HuH-7.5 (cell line): ENCODE measurements at regions not wholly inside any gene's neighbourhood (a gene's known extent, or its start where the extent isn't known, plus 50 kb on each side); places are given as distances from the start of the nearest gene placed in this dataset.

Experiments
- DNase-seq: peaks from one replicate; pipeline ENCODE4 v3.0.0; 2011; ENCODE audit warnings: low spot score

- no peak for DNase-seq
These were observed 608.3 kb downstream of the GALR1 start for GRCh38 chr18:77857678-77858655.

- no peak for DNase-seq
These were observed 610.0 kb downstream of the GALR1 start for GRCh38 chr18:77859634-77860033.

DNA sequence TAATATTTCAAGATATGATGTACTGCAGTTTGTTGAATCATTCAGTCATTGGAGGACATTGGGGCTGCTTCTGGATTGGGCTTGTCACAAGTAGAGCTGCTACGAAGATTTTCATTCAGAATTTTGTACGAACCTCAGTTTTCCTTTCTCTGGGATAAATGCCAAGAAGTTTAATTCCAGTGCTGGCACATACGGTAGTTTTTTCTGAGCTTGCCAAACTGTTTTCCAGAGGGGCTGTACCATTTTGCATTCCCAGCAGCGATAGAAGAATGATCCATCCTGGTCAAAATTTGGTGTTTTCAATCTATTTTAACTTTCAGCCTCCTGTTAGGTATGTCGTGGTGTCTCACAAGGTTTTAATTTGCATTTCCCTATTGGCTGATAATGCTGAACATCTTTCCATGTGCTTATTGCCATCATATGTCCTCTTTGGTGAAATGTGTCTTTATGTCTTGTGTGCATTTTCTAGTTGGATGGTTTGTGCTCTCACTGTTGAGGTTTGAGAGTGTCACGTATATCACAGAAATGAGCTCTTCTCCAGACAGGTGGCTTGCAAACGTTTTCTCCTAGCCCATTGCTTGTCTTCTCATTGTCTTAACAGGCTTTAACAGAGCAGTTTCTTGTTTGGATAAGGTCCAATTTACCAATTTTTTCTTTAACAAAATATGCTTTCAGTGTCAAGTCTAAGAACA is 612.6 kb downstream of the GALR1 start:
- DNase-seq: no peak

- no peak for DNase-seq
These were observed 616.2 kb downstream of the GALR1 start for GRCh38 chr18:77865853-77866252.

GRCh38 chr18:77866351-77866750 is 616.7 kb downstream of the GALR1 start:
- no peak for DNase-seq

- no peak for DNase-seq
These were observed 620.6 kb downstream of the GALR1 start for GRCh38 chr18:77870199-77870598.

GRCh38 chr18:77870894-77871293 is 621.2 kb downstream of the GALR1 start:
- no peak for DNase-seq

DNA sequence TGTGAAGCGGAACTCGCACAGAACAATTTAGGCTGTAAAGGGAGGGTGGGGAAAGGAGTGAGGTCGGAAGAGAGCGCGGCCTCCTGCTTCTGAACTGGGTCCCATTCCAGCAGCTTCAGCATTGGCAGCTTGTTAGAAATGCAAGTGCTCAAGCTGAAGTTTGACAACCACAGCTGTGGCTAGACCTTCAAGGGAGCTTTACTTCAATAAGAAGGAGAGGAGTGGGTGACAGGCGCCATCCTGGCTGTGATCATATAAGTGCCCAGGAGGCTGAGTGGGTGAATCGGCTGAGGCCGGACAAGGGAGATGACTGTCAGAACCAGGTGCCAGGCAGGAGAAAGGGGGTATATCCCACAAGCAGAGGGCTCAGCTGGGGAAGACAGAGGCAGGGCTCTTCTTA is 622.5 kb downstream of the GALR1 start:
- no peak for DNase-seq

DNA sequence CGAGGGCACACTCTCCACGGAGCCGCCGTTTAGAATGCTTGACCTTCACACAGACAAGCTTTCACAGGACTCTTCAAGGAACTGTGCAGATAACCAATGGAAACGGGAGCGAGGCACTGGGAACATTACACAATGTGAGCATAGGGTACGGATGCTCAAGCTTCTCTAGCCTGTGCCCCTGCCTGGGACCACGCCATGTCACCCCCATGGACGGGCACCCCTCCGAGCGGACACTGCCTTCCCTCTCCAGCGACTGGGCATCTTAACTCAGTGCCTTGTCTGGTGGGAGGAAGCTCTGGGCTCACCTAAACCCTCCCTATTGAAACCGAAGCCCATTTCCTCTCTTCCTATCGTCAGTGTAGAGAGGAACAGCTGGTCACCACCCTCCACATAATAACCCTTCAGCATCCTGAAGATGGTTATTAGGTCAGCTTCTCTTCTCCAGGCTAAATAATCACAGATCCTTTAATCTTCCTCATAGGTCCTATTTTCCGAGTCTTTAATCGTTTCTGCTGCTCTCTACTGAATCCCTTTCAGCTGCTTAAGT is 626.7 kb downstream of the GALR1 start:
- DNase-seq: no peak

- DNase-seq: no peak
These were observed 630.2 kb downstream of the GALR1 start for GRCh38 chr18:77879829-77880228.

DNA sequence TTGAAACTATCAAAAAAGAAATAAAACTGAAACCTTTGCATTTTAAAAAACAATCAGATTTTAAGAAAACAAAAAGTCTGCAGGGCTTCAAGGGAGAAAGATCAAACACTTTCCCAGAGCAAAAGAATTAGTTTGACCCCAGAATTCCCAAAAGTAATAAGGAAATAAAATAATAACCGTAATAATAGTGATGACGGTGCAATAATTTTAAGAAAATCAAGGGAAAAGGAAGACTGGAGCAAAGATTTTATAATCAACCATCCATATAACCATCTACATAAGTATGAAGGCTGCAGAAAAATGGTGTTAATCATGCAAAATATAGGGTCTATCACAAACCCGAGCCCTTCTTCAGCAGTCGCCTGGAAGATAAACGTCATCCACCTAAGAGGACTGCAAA is 634.8 kb downstream of the GALR1 start:
- DNase-seq: no peak

DNA sequence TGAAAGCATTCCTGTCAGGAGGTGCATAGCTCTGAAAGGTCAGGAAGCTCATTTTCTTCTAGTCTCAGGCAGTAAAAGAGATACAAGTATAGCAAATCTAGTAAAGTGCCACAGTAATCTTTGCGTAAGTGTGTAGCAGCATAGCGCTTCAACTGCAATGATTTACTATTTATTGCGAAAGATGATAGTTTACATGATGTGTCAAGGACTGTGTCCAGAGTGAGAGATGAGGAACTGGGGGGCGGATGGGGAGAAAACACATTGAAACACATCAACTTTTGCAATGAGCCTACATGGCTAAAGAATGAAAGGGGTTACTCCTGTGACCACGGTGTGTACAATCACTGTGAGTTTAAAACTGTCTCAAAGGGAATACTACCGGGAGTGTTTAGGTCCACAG is 644.4 kb downstream of the GALR1 start:
- no peak for DNase-seq

- no peak for DNase-seq
These were observed 645.6 kb downstream of the GALR1 start for GRCh38 chr18:77895250-77895649.

DNA sequence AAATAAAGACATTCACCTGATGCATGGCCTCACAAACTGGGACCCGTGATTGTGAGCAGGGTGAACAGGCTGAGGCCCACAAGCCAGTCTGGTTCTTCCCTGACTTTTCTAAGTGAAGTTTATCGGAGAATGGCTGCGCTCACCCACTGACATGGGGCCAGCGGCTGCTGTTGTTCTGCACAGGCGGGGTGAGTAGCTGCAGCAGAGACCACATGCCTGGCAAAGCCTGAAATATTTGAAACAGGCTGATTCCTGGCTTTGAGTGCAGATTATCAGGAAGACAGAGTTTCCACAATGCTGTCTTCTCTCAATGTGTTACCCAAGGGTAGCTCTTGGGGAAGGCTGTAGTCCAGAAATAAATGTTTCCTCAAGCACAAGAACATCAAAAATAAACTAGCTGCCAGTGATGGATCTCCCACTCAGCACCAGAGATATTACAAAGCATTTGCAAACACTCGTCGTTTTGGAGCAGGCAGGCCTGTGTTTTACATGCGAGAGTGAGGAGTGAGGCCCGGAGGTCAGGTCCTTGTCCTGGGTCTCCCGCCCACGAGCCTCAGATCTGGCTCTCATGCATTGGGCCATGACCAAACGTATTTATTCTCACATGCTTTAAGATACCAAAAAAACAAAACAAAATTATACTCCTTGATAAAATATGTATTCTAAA is 647.1 kb downstream of the GALR1 start:
- DNase-seq: no peak

DNA sequence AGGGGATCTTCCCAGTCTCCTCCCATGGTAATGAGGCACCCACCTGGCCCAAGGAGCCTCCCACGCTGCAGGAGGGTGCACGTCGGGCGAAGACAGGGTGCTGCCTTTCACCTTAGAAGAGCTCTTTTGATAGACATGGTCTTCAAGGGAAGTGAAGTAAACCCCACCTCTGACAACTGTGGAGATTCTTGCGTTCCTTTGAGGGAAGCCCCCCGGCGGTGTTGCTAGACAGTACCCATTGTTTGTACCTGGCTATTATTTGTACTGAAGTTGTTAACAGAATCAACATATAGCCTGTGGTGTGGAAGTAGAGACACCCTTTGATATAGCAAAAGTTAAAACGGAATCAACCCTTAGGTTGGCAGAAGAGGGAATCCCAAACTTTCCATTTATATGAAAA is 648.0 kb downstream of the GALR1 start:
- DNase-seq: no peak

- DNase-seq: peak; percentile 25
These were observed 650.5 kb downstream of the GALR1 start for GRCh38 chr18:77899972-77900754.

- no peak for DNase-seq
These were observed 655.4 kb downstream of the GALR1 start for GRCh38 chr18:77905011-77905410.

GRCh38 chr18:77905449-77906055 is 655.9 kb downstream of the GALR1 start:
- DNase-seq: no peak

- no peak for DNase-seq
These were observed 656.6 kb downstream of the GALR1 start for GRCh38 chr18:77906103-77906892.

GRCh38 chr18:77910347-77910746 is 660.7 kb downstream of the GALR1 start:
- no peak for DNase-seq
